Peyer's patch (tissue), 4 donors: ENCODE measurements at regions not wholly inside any gene's neighbourhood (a gene's known extent, or its start where the extent isn't known, plus 50 kb on each side); places are given as distances from the start of the nearest gene placed in this dataset.

ENCODE experiments used
- DNase-seq, 3 donors: peaks; one replicate each; pipeline ENCODE4 v3.0.0-alpha.2; 2017 to 2019
- H3K27ac ChIP-seq, 4 donors: fragments of 200-600 bp; sonication (generic); one replicate each; pipeline ENCODE4 v1.5.1; 2016 to 2019
- H3K27me3 ChIP-seq, 2 donors: fragments of 200-600 bp; sonication (generic); one replicate each; pipeline ENCODE4 v1.5.1; 2019
- H3K36me3 ChIP-seq, 3 donors: fragments of 200-600 bp; sonication (generic); one replicate each; pipeline ENCODE4 v1.5.1; 2016 to 2019
- H3K4me1 ChIP-seq, 4 donors: fragments of 200-600 bp; sonication (generic); one replicate each; pipeline ENCODE4 v1.5.1; 2016 to 2019
- H3K4me3 ChIP-seq, 4 donors: fragments of 200-600 bp; sonication (generic); 1 replicate in 3 of 4; 2 replicates in 1 of 4; pipeline ENCODE4 v1.5.1; 2016 to 2019; ENCODE audit warnings: mild to moderate bottlenecking in 1 of 4
- H3K9me3 ChIP-seq, 4 donors: fragments of 200-600 bp; sonication (generic); one replicate each; pipeline ENCODE4 v1.5.1; 2016 to 2019; ENCODE audit warnings: mild to moderate bottlenecking in 1 of 4
- POLR2A ChIP-seq, 2 donors: fragments of 450-650 bp; IDR thresholded peaks; one replicate each; pipeline ENCODE4 v1.5.1; 2017; ENCODE audit warnings: antibody characterized with exemption in 2 of 2, mild to moderate bottlenecking in 2 of 2, moderate library complexity in 2 of 2
- TF ChIP-seq, protein P1 (sequence below), 6 experiments: fragments of 450-650 bp in 4 of 6; fragments of 200-600 bp in 2 of 6; sonication (generic) in 1 of 6; IDR thresholded peaks; one replicate each; pipeline ENCODE4 v1.5.1; 2017 to 2019; ENCODE audit warnings: antibody characterized with exemption in 6 of 6, mild to moderate bottlenecking in 3 of 6, moderate library complexity in 1 of 6

DNA sequence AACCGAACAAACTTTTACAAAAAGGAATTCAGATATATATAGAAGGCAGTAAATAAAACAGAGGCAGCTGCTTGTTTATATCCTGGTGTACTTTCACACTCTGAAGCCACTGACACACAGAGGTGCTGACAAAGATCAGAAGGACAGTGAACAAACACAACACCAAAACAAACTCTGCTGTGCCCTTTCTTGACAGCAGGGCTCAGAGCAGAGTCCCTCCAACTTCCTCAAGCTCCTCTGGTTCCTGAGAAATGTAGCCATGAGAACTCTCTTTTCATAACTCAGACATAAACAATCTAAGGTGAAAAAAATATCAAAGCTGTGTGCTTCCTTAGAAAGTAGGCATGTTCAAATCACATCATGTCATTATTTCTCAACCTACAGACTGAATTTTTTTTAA lies 1052.8 kb upstream of the SPRY2 start:
- no peaks in the 10 kb centered on the region for H3K9me3 ChIP-seq
- H3K4me3 ChIP-seq = no peak overlapping the region
- H3K27me3 ChIP-seq = no peaks in the 10 kb centered on the region
- no peaks in the 10 kb centered on the region for H3K36me3 ChIP-seq
- TF ChIP-seq POLR2A (IDR thresholded peaks at IDR 0.05) = no peak
- TF ChIP-seq, protein P1, sequence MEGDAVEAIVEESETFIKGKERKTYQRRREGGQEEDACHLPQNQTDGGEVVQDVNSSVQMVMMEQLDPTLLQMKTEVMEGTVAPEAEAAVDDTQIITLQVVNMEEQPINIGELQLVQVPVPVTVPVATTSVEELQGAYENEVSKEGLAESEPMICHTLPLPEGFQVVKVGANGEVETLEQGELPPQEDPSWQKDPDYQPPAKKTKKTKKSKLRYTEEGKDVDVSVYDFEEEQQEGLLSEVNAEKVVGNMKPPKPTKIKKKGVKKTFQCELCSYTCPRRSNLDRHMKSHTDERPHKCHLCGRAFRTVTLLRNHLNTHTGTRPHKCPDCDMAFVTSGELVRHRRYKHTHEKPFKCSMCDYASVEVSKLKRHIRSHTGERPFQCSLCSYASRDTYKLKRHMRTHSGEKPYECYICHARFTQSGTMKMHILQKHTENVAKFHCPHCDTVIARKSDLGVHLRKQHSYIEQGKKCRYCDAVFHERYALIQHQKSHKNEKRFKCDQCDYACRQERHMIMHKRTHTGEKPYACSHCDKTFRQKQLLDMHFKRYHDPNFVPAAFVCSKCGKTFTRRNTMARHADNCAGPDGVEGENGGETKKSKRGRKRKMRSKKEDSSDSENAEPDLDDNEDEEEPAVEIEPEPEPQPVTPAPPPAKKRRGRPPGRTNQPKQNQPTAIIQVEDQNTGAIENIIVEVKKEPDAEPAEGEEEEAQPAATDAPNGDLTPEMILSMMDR (IDR thresholded peaks at IDR 0.05) = no peak
- peaks cover 0 to 10% (median 0%) of the 10 kb centered on the region in 4 donors for H3K4me1 ChIP-seq
- no peak overlapping the region for H3K27ac ChIP-seq
- no peak for DNase-seq

DNA sequence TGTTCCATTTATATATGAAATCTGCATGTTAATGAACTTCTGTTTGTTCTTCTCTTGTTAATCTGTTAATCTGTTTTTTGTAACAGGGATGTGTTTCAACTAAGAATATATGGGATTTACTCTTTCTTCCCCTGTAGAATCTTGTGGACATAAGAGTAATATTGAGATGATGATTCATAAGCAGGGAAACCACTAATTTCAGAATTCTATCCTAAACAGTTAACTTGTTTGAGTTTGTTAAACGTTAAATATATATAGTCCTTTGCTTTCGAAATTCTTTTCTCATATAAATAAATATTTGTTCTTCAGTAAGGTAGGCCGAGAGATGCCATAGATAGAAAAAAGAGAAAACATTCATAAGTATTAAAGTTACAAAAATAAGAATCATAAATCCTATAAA lies 1052.2 kb upstream of the SPRY2 start:
- Histone ChIP-seq H3K27me3 (no peaks in the 10 kb centered on the region), H3K36me3 (no peaks in the 10 kb centered on the region), H3K27ac (no peak overlapping the region), H3K9me3 (no peaks in the 10 kb centered on the region), H3K4me3 (no peak overlapping the region), H3K4me1 (peaks cover 0 to 10% (median 0%) of the 10 kb centered on the region in 4 donors)
- no peak for DNase-seq
- TF ChIP-seq, protein P1 (IDR thresholded peaks at IDR 0.05) = no peak
- no peak for TF ChIP-seq POLR2A (IDR thresholded peaks at IDR 0.05)

DNA sequence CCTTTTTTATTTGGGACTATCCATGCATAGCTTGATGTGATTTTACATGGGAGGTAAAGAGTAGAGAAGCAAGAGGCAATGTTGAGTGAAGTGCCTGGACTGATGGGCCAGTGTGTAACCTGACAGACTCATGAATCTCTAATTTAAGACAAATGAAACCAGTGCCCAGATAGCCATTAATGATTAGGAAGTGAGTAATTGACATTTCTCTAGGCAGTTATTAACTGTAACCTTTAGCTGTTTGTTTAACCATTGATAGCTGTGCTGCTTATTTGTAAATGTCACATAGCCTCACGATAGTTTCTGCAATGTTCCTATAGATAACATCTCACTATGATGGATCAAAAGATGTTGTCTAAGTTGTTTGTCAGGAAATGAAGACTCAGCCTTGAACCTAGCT lies 1047.5 kb upstream of the SPRY2 start:
- Histone ChIP-seq H3K27me3 (no peaks in the 10 kb centered on the region), H3K9me3 (no peaks in the 10 kb centered on the region), H3K4me1 (peaks cover 0 to under 1% (median 0%) of the 10 kb centered on the region in 4 donors), H3K36me3 (no peaks in the 10 kb centered on the region), H3K27ac (no peak overlapping the region), H3K4me3 (no peak overlapping the region)
- DNase-seq = no peak
- no peak for TF ChIP-seq POLR2A (IDR thresholded peaks at IDR 0.05)
- TF ChIP-seq, protein P1 (IDR thresholded peaks at IDR 0.05) = no peak

DNA sequence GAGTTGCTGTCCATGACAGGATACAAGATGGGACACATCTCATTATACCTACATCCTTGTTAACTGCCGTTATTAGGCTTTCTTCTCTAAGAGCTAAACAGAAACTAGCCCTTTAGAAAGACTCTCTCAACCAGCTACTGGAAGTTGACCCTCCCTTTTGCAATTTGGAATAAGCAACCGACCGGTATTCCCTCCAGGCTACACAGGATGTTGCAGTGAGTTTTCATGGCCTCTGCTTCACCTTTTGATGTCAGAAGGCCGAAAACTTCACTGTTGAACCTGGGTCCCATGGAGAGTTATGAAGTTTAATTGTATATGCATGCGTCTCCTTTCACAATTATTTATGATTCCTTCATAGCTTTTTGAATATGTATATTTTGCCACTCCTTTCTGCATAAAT lies 1042.5 kb upstream of the SPRY2 start:
- Histone ChIP-seq H3K4me1 (no peaks in the 10 kb centered on the region), H3K27ac (no peak overlapping the region), H3K9me3 (no peaks in the 10 kb centered on the region), H3K36me3 (no peaks in the 10 kb centered on the region), H3K4me3 (no peak overlapping the region), H3K27me3 (no peaks in the 10 kb centered on the region)
- TF ChIP-seq, protein P1 (IDR thresholded peaks at IDR 0.05) = no peak
- TF ChIP-seq POLR2A (IDR thresholded peaks at IDR 0.05) = no peak
- no peak for DNase-seq

DNA sequence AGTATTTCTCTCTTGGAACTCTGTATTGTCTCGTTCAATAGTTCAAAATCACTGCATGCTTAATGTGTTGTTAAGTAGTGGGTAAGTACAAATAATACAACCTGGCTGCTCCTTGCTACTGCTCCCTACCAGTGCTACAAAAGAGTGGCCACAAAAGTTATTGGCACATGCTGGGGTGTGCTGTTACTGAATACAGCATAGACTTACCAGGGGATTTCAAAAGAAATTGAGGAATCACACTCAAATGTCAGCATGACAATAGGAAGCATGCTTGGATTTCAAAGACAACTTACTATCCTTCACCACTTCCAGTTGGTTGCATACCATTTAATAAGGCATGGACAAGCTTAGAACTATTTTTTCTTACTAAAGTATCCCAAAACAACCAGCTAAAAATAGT lies 1041.3 kb upstream of the SPRY2 start:
- H3K4me3 ChIP-seq = no peak overlapping the region
- H3K4me1 ChIP-seq = no peaks in the 10 kb centered on the region
- H3K36me3 ChIP-seq = no peaks in the 10 kb centered on the region
- H3K27ac ChIP-seq = no peak overlapping the region
- H3K27me3 ChIP-seq = no peaks in the 10 kb centered on the region
- TF ChIP-seq POLR2A (IDR thresholded peaks at IDR 0.05) = no peak
- TF ChIP-seq, protein P1 (IDR thresholded peaks at IDR 0.05) = no peak
- no peak for DNase-seq
- no peaks in the 10 kb centered on the region for H3K9me3 ChIP-seq

DNA sequence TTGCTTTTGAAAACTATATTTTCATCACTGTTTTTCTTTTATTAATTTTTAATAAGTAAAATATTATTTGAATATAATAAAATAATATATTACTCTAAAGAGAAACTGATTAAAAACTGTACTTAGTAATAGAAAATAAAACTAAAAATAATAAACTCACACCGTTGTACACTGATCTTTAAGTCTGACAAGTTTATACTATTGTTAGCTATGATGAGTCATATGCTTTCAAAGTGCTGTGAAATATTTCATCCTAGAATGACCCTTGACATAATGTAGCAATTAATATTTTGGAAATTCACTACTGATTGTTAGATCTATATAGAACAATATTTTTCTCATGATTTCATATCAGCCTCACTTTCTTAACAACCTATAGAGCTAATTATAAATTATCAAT lies 1040.6 kb upstream of the SPRY2 start:
- Histone ChIP-seq H3K9me3 (no peaks in the 10 kb centered on the region), H3K27ac (no peak overlapping the region), H3K4me1 (no peaks in the 10 kb centered on the region), H3K36me3 (no peaks in the 10 kb centered on the region), H3K4me3 (no peak overlapping the region), H3K27me3 (no peaks in the 10 kb centered on the region)
- no peak for DNase-seq
- no peak for TF ChIP-seq POLR2A (IDR thresholded peaks at IDR 0.05)
- TF ChIP-seq, protein P1 (IDR thresholded peaks at IDR 0.05) = no peak
